Hindlimb muscle (tissue), 1 donor: ENCODE measurements at regions not wholly inside any gene's neighbourhood (a gene's known extent, or its start where the extent isn't known, plus 50 kb on each side); places are given as distances from the start of the nearest gene placed in this dataset.

ENCODE experiments used
- DNase-seq: peaks from one replicate; pipeline ENCODE4 v3.0.0-alpha.2; 2013

- DNase-seq, result no peak
Observed at GRCh38 chr12:14153803-14154202, 172.4 kb upstream of the GRIN2B start.

- DNase-seq, result no peak
Observed at GRCh38 chr12:14156606-14157005, 175.2 kb upstream of the GRIN2B start.

GRCh38 chr12:14157088-14157747 is 175.8 kb upstream of the GRIN2B start:
- no peak for DNase-seq

- no peak for DNase-seq
Observed at GRCh38 chr12:14164266-14164665, 182.9 kb upstream of the GRIN2B start.

GRCh38 chr12:14167005-14167628 is 185.7 kb upstream of the GRIN2B start:
- peak; percentile 57 for DNase-seq

- DNase-seq, result no peak
Observed at GRCh38 chr12:14169281-14169680, 187.9 kb upstream of the GRIN2B start.

- no peak for DNase-seq
Observed at GRCh38 chr12:14171106-14171505, 189.7 kb upstream of the GRIN2B start.

GRCh38 chr12:14175206-14175605 is 190.3 kb upstream of the ATF7IP start:
- no peak for DNase-seq

GRCh38 chr12:14185427-14186192 is 179.9 kb upstream of the ATF7IP start:
- no peak for DNase-seq

GRCh38 chr12:14186193-14186502 is 179.3 kb upstream of the ATF7IP start:
- DNase-seq, result no peak

GRCh38 chr12:14187002-14187401 is 178.5 kb upstream of the ATF7IP start:
- no peak for DNase-seq

GRCh38 chr12:14187966-14188365 is 177.5 kb upstream of the ATF7IP start:
- DNase-seq, result no peak

- DNase-seq, result no peak
Observed at GRCh38 chr12:14188744-14189143, 176.7 kb upstream of the ATF7IP start.

- no peak for DNase-seq
Observed at GRCh38 chr12:14190694-14191093, 174.8 kb upstream of the ATF7IP start.

GRCh38 chr12:14191612-14192011 is 173.9 kb upstream of the ATF7IP start:
- no peak for DNase-seq

- no peak for DNase-seq
Observed at GRCh38 chr12:14193639-14194038, 171.8 kb upstream of the ATF7IP start.

GRCh38 chr12:14194572-14194971 is 170.9 kb upstream of the ATF7IP start:
- no peak for DNase-seq

- DNase-seq, result no peak
Observed at GRCh38 chr12:14199455-14200198, 165.9 kb upstream of the ATF7IP start.

- no peak for DNase-seq
Observed at GRCh38 chr12:14200598-14200997, 164.9 kb upstream of the ATF7IP start.

- no peak for DNase-seq
Observed at GRCh38 chr12:14201291-14201690, 164.2 kb upstream of the ATF7IP start.

GRCh38 chr12:14207905-14208551 is 157.5 kb upstream of the ATF7IP start:
- DNase-seq, result no peak

- peak; percentile 45 for DNase-seq
Observed at GRCh38 chr12:14211947-14212387, 153.5 kb upstream of the ATF7IP start.

- no peak for DNase-seq
Observed at GRCh38 chr12:14213542-14213941, 151.9 kb upstream of the ATF7IP start.
